ENCODE measurements at regions not wholly inside any gene's neighbourhood (a gene's known extent, or its start where the extent isn't known, plus 50 kb on each side); places are given as distances from the start of the nearest gene placed in this dataset.

DNA sequence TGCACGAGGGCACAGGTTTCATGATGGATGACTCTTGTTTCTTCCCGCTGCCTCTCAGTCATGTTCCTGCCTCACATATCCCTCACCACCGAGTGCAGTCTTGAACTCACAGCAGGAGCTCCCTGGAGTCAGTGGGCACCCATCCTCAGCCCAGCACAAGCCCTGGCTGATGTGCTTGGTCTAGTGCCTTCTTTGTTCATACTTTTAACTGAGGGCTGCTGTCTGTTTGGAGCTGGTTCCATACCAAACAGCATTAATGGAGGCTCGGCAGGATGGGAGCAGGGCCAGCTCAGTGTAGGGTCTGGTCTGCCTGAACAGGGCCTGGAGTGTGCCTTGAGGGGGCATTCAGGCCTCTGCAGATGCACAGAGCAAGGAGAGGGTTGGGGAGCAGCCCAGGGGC lies 54.5 kb upstream of the GLI2 start:
- H3K9me3 Mint-ChIP-seq: no peaks in the 10 kb centered on the region
- intact Hi-C loops (cut with micrococcal nuclease): loop anchor here (2.0 kb wide), 2 partner anchors 1038 to 1164 kb away; no protein-coding TSS in a partner anchor
- peaks cover 2% of the 10 kb centered on the region for H3K27me3 Mint-ChIP-seq (ENCODE audit: insufficient read depth)
- no peak overlapping the region for H3K4me3 Mint-ChIP-seq
- no peaks in the 10 kb centered on the region for H3K36me3 Mint-ChIP-seq (ENCODE audit: low read depth)
- no peak for DNase-seq (ENCODE audit: low spot score)
- no peak overlapping the region for H3K27ac Mint-ChIP-seq
- no peaks in the 10 kb centered on the region for H3K4me1 Mint-ChIP-seq (ENCODE audit: low read depth)

DNA sequence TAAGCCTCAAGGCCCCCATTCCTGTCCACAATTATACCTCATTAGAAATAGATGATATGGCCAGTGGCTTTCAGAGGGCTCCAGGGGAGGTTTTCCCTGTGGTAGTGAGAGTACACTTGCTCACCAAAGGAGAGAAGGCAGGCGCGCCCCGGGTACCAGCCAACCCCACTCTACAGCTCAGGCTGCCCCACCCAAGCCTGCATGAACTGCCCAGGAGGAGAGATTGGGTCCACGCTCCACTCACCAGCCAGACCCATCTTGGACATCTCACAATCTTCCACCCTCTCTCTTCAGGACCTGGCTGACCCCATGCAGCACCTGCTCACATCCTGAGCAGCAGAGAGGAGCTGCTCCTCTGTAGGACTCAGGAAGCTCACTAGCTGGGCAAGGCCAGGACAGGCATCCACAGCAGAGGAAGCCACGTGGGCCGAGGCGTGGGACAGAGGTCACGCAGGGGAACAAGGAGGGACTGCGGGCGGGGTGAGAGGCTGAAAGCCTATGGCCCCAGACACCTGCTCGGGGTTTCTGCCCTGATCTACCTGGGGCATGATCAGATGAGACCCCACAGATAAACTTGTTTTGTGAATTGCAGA lies 53.9 kb upstream of the GLI2 start:
- Mint-ChIP-seq H3K27ac (no peak overlapping the region), H3K9me3 (no peaks in the 10 kb centered on the region), H3K4me1 (ENCODE audit: low read depth) (no peaks in the 10 kb centered on the region), H3K27me3 (ENCODE audit: insufficient read depth) (peaks cover 2% of the 10 kb centered on the region), H3K36me3 (ENCODE audit: low read depth) (no peaks in the 10 kb centered on the region), H3K4me3 (no peak overlapping the region)
- DNase-seq (ENCODE audit: low spot score): no peak
- intact Hi-C loops (cut with micrococcal nuclease): loop anchor here (2.0 kb wide), 2 partner anchors 1039 to 1165 kb away; no protein-coding TSS in a partner anchor

DNA sequence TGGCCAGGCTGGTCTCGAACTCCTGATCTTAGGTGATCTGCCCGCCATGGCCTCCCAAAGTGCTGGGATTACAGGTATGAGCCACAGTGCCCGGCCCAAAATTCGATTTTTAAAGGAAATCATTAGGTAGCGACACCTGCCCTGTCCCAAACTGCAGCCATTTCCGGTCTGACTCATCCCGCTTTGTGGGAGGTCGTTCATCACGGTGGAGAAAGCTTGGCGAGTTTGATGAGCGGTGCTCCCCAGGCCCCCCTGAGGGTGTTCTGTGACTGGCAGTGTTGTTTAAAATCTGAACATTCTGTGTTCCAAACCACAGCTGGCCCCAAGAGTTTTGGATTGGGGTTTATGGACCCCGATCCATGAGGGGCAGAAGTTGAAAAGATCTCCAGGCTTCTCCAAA lies 53.0 kb upstream of the GLI2 start:
- H3K36me3 Mint-ChIP-seq (ENCODE audit: low read depth): no peaks in the 10 kb centered on the region
- H3K4me3 Mint-ChIP-seq: no peak overlapping the region
- peaks cover 6% of the 10 kb centered on the region for H3K27me3 Mint-ChIP-seq (ENCODE audit: insufficient read depth)
- H3K27ac Mint-ChIP-seq: no peak overlapping the region
- intact Hi-C loops (cut with micrococcal nuclease): no loop called here
- no peak for DNase-seq (ENCODE audit: low spot score)
- H3K4me1 Mint-ChIP-seq (ENCODE audit: low read depth): no peaks in the 10 kb centered on the region
- H3K9me3 Mint-ChIP-seq: no peaks in the 10 kb centered on the region

DNA sequence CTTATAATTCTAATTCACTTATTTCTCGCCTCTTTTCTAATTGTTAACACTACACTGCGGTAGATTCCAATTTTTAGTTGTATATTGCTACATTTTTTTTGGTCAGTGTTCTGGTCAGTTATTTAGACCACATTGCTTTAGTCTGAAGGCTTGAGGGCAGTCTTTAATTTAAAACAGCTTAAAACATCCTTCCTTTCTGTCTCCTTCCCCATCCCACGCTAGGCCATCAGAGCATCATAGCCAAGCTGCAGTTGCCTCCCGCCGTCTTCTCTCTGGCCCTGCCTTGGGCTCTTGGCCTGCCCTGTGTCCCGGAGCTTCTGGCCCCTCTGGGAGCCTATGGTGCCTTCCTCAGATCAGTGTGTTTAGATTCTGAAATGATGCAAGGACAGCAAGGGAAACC lies 52.6 kb upstream of the GLI2 start:
- H3K27ac Mint-ChIP-seq: no peak overlapping the region
- intact Hi-C loops (cut with micrococcal nuclease): no loop called here
- no peak for DNase-seq (ENCODE audit: low spot score)
- H3K27me3 Mint-ChIP-seq (ENCODE audit: insufficient read depth): peaks cover 7% of the 10 kb centered on the region
- no peaks in the 10 kb centered on the region for H3K9me3 Mint-ChIP-seq
- H3K4me1 Mint-ChIP-seq (ENCODE audit: low read depth): no peaks in the 10 kb centered on the region
- no peak overlapping the region for H3K4me3 Mint-ChIP-seq
- H3K36me3 Mint-ChIP-seq (ENCODE audit: low read depth): no peaks in the 10 kb centered on the region

DNA sequence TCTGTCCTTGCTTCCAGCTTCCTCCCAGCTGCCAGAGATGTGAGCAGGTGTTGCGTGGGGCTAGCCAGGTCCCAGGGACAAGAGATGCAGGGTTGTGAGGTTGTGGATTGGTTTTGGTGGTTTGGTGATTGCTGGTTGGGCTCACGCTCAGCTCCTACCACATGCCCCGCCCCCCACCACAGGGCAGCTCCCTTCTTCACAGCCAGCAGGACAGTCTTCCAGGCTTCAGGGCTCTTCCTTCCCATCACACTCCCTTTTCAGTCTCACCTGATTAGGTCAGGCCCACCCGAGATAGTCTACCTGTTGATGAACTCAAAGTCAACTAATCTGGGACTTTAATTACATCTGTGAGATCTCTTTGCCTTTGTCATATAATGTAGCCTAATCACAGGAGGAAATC lies 52.0 kb upstream of the GLI2 start:
- Mint-ChIP-seq H3K4me3 (no peak overlapping the region), H3K27me3 (ENCODE audit: insufficient read depth) (peaks cover 7% of the 10 kb centered on the region), H3K27ac (no peak overlapping the region), H3K36me3 (ENCODE audit: low read depth) (no peaks in the 10 kb centered on the region), H3K4me1 (ENCODE audit: low read depth) (no peaks in the 10 kb centered on the region), H3K9me3 (no peaks in the 10 kb centered on the region)
- no peak for DNase-seq (ENCODE audit: low spot score)
- intact Hi-C loops (cut with micrococcal nuclease): no loop called here

DNA sequence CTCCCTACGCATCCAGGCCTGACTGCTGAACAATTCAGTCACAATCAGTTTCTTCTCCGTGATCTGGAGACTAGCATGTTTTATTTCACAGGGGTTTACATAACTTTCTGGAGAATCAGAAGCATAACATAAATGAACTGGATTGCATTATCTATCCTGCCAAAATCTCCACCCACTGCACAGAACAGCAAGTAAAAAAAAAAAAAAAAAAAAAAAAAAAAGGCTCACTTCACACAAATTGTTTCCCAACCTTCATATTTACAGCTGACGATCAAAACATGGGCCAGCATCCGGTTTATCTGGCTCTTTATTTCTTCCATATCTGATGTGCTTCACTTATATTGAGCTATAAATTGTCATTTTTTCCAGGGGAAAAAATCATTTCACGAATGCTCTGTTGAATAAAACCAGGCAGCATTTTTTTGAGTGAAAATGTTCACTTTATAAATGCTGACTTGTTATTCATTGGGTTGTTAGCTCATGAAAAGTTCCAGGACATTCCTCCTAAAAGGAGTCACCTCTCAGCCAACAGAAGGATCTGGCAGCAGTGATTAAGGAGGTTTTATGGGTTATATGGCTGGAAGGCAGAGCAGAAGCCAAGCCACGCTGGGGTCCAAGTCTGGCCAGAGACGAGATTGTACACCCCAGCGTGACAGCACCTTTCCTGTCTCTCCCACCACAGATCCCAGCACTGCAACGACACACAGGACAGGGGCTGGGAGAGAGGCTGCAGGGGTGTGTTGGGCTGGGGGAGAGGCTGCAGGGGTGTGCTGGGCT lies 51.2 kb upstream of the GLI2 start:
- Mint-ChIP-seq H3K27ac (no peak overlapping the region), H3K4me3 (no peak overlapping the region), H3K36me3 (ENCODE audit: low read depth) (no peaks in the 10 kb centered on the region), H3K9me3 (no peaks in the 10 kb centered on the region), H3K27me3 (ENCODE audit: insufficient read depth) (peaks cover 7% of the 10 kb centered on the region), H3K4me1 (ENCODE audit: low read depth) (no peaks in the 10 kb centered on the region)
- DNase-seq (ENCODE audit: low spot score): no peak
- intact Hi-C loops (cut with micrococcal nuclease): no loop called here

DNA sequence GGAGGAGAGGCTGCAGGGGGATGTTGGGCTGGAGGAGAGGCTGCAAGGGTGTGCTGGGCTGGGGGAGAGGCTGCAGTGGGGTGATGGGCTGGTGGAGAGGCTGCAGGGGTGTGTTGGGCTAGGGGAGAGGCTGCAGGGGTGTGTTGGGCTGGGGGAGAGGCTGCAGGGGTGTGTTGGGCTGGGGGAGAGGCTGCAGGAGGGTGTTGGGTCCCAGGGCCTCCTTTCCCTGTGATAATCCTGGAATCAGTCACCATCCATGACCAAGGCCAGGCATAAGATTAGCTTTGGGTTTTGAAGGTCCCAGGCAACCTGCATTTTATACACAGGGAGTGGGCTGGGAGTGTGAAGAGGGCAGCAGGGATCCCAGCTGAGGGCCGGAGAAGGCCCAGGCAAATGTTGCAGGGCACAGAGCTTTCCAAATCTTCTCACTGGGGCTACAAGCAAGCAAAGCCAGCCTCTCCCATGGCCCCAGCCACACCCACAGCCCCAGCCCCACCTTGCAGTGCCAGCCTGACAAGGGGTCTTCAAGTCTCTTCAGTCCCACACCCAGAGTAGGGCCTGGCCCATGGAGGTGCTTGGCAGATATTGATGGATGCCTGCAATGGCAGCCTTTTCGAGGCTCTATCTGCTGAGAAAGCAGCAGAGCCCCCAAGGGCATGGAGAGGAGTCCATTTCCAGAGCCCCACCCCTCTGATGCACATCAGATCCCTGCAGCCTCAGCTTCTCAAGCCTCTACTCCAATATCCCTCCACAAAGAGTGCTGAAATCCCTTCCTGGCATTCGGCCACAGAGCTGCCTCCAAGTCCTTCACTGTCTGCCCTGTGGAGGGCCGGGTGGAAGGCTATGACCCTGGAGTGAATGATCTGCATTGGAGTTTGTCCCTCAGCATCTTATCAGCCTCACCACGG lies 50.3 kb upstream of the GLI2 start:
- no peak for DNase-seq (ENCODE audit: low spot score)
- no peaks in the 10 kb centered on the region for H3K4me1 Mint-ChIP-seq (ENCODE audit: low read depth)
- intact Hi-C loops (cut with micrococcal nuclease): no loop called here
- no peak overlapping the region for H3K27ac Mint-ChIP-seq
- no peak overlapping the region for H3K4me3 Mint-ChIP-seq
- peaks cover 7% of the 10 kb centered on the region for H3K27me3 Mint-ChIP-seq (ENCODE audit: insufficient read depth)
- H3K36me3 Mint-ChIP-seq (ENCODE audit: low read depth): no peaks in the 10 kb centered on the region
- H3K9me3 Mint-ChIP-seq: no peaks in the 10 kb centered on the region
